Muscle of leg (tissue), 3 donors: ENCODE measurements at regions not wholly inside any gene's neighbourhood (a gene's known extent, or its start where the extent isn't known, plus 50 kb on each side); places are given as distances from the start of the nearest gene placed in this dataset.

Experiments used
- DNase-seq: peaks from one replicate; pipeline ENCODE4 v3.0.0; 2013
- H3K27ac ChIP-seq: one replicate; pipeline ENCODE4 v1.5.1; 2013; ENCODE audit warnings: mild to moderate bottlenecking, low read length, control low read depth
- H3K27me3 ChIP-seq: one replicate; pipeline ENCODE4 v1.6.1; 2013; ENCODE audit warnings: low read length; ENCODE audit not compliant: control insufficient read depth, insufficient read depth
- H3K36me3 ChIP-seq: one replicate; pipeline ENCODE4 v1.6.1; 2013; ENCODE audit warnings: low read length; ENCODE audit not compliant: control insufficient read depth, insufficient read depth
- H3K4me1 ChIP-seq: one replicate; pipeline ENCODE4 v1.6.1; 2013; ENCODE audit warnings: low read length; ENCODE audit not compliant: control insufficient read depth, insufficient read depth
- H3K4me3 ChIP-seq: one replicate; pipeline ENCODE4 v1.5.1; 2013; ENCODE audit warnings: low read length, control low read depth
- H3K9me3 ChIP-seq: replicated peaks from 2 replicates; pipeline ENCODE4 v1.6.1; 2013; ENCODE audit warnings: low read depth, low read length; ENCODE audit not compliant: control insufficient read depth
- WGBS: methylation state at CpG from one replicate; pipeline ENCODE4 v1.1.5; 2013; ENCODE audit warnings: missing lambda C conversion rate; ENCODE audit not compliant: insufficient coverage; 5-methylcytosine and 5-hydroxymethylcytosine counted together

- H3K4me1 ChIP-seq = no peaks in the 10 kb centered on the region
- no CpG with 5 or more reads among the region's 6 CpGs for WGBS
- H3K27me3 ChIP-seq = no peaks in the 10 kb centered on the region
Observed at GRCh38 chr13:92966900-92967299, 259.7 kb upstream of the GPC6 start.

GRCh38 chr13:92967923-92968322 lies 258.7 kb upstream of the GPC6 start:
- WGBS = 29% methylated on average over 1 of the region's 3 CpGs
- H3K4me3 ChIP-seq = no peak overlapping the region
- H3K27ac ChIP-seq = no peak overlapping the region
- no peaks in the 10 kb centered on the region for H3K9me3 ChIP-seq
- no peaks in the 10 kb centered on the region for H3K36me3 ChIP-seq
- no peak for DNase-seq
- H3K4me1 ChIP-seq = no peaks in the 10 kb centered on the region
- H3K27me3 ChIP-seq = no peaks in the 10 kb centered on the region

More at GRCh38 chr13:92966900-92967299, 259.7 kb upstream of the GPC6 start:
- Histone ChIP-seq H3K9me3 (no peaks in the 10 kb centered on the region), H3K27ac (no peak overlapping the region), H3K36me3 (no peaks in the 10 kb centered on the region), H3K4me3 (no peak overlapping the region)
- no peak for DNase-seq

- Histone ChIP-seq H3K4me3 (no peak overlapping the region), H3K36me3 (no peaks in the 10 kb centered on the region), H3K27me3 (no peaks in the 10 kb centered on the region), H3K4me1 (no peaks in the 10 kb centered on the region), H3K27ac (no peak overlapping the region), H3K9me3 (no peaks in the 10 kb centered on the region)
- no peak for DNase-seq
- WGBS = no CpG with 5 or more reads among the region's 3 CpGs
Observed at GRCh38 chr13:92972751-92973150, 253.9 kb upstream of the GPC6 start.

GRCh38 chr13:92974905-92975429 lies 251.6 kb upstream of the GPC6 start:
- WGBS = 89% methylated on average over 8 of the region's 8 CpGs
- Histone ChIP-seq H3K36me3 (no peaks in the 10 kb centered on the region), H3K4me1 (no peaks in the 10 kb centered on the region), H3K4me3 (no peak overlapping the region), H3K9me3 (no peaks in the 10 kb centered on the region), H3K27me3 (no peaks in the 10 kb centered on the region), H3K27ac (no peak overlapping the region)
- no peak for DNase-seq

- no peak overlapping the region for H3K4me3 ChIP-seq
- no peaks in the 10 kb centered on the region for H3K36me3 ChIP-seq
- H3K27ac ChIP-seq = no peak overlapping the region
- H3K4me1 ChIP-seq = no peaks in the 10 kb centered on the region
- H3K9me3 ChIP-seq = no peaks in the 10 kb centered on the region
- no peaks in the 10 kb centered on the region for H3K27me3 ChIP-seq
- DNase-seq = no peak
Observed at GRCh38 chr13:92976657-92977056, 249.9 kb upstream of the GPC6 start.

GRCh38 chr13:92984151-92984550 lies 242.5 kb upstream of the GPC6 start:
- WGBS = no CpG with 5 or more reads among the region's 2 CpGs
- H3K27me3 ChIP-seq = no peaks in the 10 kb centered on the region
- no peaks in the 10 kb centered on the region for H3K9me3 ChIP-seq
- H3K27ac ChIP-seq = no peak overlapping the region
- no peak overlapping the region for H3K4me3 ChIP-seq
- no peaks in the 10 kb centered on the region for H3K36me3 ChIP-seq
- no peaks in the 10 kb centered on the region for H3K4me1 ChIP-seq
- no peak for DNase-seq

GRCh38 chr13:92989301-92989700 lies 237.3 kb upstream of the GPC6 start:
- H3K9me3 ChIP-seq = no peaks in the 10 kb centered on the region
- no peak overlapping the region for H3K4me3 ChIP-seq
- no peaks in the 10 kb centered on the region for H3K4me1 ChIP-seq
- no CpG with 5 or more reads among the region's 2 CpGs for WGBS
- no peaks in the 10 kb centered on the region for H3K36me3 ChIP-seq
- H3K27ac ChIP-seq = no peak overlapping the region
- no peaks in the 10 kb centered on the region for H3K27me3 ChIP-seq
- no peak for DNase-seq

- H3K4me1 ChIP-seq = no peaks in the 10 kb centered on the region
- no peak overlapping the region for H3K4me3 ChIP-seq
- no peaks in the 10 kb centered on the region for H3K9me3 ChIP-seq
- H3K27me3 ChIP-seq = no peaks in the 10 kb centered on the region
- DNase-seq = no peak
- no peaks in the 10 kb centered on the region for H3K36me3 ChIP-seq
- H3K27ac ChIP-seq = no peak overlapping the region
Observed at GRCh38 chr13:92991692-92992091, 234.9 kb upstream of the GPC6 start.

GRCh38 chr13:92994056-92994455 lies 232.6 kb upstream of the GPC6 start:
- Histone ChIP-seq H3K27ac (no peak overlapping the region), H3K27me3 (no peaks in the 10 kb centered on the region), H3K4me1 (no peaks in the 10 kb centered on the region), H3K4me3 (no peak overlapping the region), H3K9me3 (no peaks in the 10 kb centered on the region), H3K36me3 (no peaks in the 10 kb centered on the region)
- DNase-seq = no peak
- no CpG with 5 or more reads among the region's 3 CpGs for WGBS

- no peak for DNase-seq
- Histone ChIP-seq H3K36me3 (no peaks in the 10 kb centered on the region), H3K27me3 (no peaks in the 10 kb centered on the region), H3K4me1 (no peaks in the 10 kb centered on the region), H3K27ac (no peak overlapping the region), H3K9me3 (peaks cover under 1% of the 10 kb centered on the region), H3K4me3 (no peak overlapping the region)
- WGBS = 40% methylated on average over 1 of the region's 5 CpGs
Observed at GRCh38 chr13:93001866-93002461, 224.6 kb upstream of the GPC6 start.

GRCh38 chr13:93003531-93003930 lies 223.1 kb upstream of the GPC6 start:
- no peaks in the 10 kb centered on the region for H3K4me1 ChIP-seq
- no peaks in the 10 kb centered on the region for H3K36me3 ChIP-seq
- DNase-seq = no peak
- H3K9me3 ChIP-seq = peaks cover 3% of the 10 kb centered on the region
- no peak overlapping the region for H3K27ac ChIP-seq
- WGBS = no CpG with 5 or more reads among the region's 3 CpGs
- no peak overlapping the region for H3K4me3 ChIP-seq
- no peaks in the 10 kb centered on the region for H3K27me3 ChIP-seq
